ENCODE measurements at regions not wholly inside any gene's neighbourhood (a gene's known extent, or its start where the extent isn't known, plus 50 kb on each side); places are given as distances from the start of the nearest gene placed in this dataset.
"Not testable (repeated sequence)": the region's sequence is repeated elsewhere in the genome, so short reads cannot be mapped to it uniquely, and the experiment has no call there.

GRCh38 chr15:95152741-95153140, 921.4 kb downstream of the MCTP2 start:
- DNase-seq, result no peak

- DNase-seq, result not testable (repeated sequence)
Measured at GRCh38 chr15:95153201-95153600, 921.8 kb downstream of the MCTP2 start.

GRCh38 chr15:95160316-95160715, 929.0 kb downstream of the MCTP2 start:
- DNase-seq, result no peak

- no peak for DNase-seq
Measured at GRCh38 chr15:95162069-95162468, 930.7 kb downstream of the MCTP2 start.

GRCh38 chr15:95162531-95162930, 931.2 kb downstream of the MCTP2 start:
- DNase-seq, result no peak

GRCh38 chr15:95162967-95163531, 931.7 kb downstream of the MCTP2 start:
- no peak for DNase-seq

GRCh38 chr15:95168152-95168551, 936.8 kb downstream of the MCTP2 start:
- no peak for DNase-seq

GRCh38 chr15:95168951-95169431, 937.6 kb downstream of the MCTP2 start:
- no peak for DNase-seq

- DNase-seq, result no peak
Measured at GRCh38 chr15:95169541-95170459, 938.4 kb downstream of the MCTP2 start.

GRCh38 chr15:95170561-95171380, 939.4 kb downstream of the MCTP2 start:
- DNase-seq, result no peak

- DNase-seq, result no peak
Measured at GRCh38 chr15:95171564-95171963, 940.2 kb downstream of the MCTP2 start.

- no peak for DNase-seq
Measured at GRCh38 chr15:95174301-95175259, 943.2 kb downstream of the MCTP2 start.

- DNase-seq, result no peak
Measured at GRCh38 chr15:95175914-95176658, 944.7 kb downstream of the MCTP2 start.

- no peak for DNase-seq
Measured at GRCh38 chr15:95176794-95177577, 945.6 kb downstream of the MCTP2 start.

GRCh38 chr15:95180530-95180929, 949.2 kb downstream of the MCTP2 start:
- DNase-seq, result no peak

- DNase-seq, result no peak
Measured at GRCh38 chr15:95182091-95182490, 950.7 kb downstream of the MCTP2 start.

- no peak for DNase-seq
Measured at GRCh38 chr15:95192923-95193322, 961.6 kb downstream of the MCTP2 start.

- no peak for DNase-seq
Measured at GRCh38 chr15:95194746-95195145, 963.4 kb downstream of the MCTP2 start.

GRCh38 chr15:95196176-95196915, 965.0 kb downstream of the MCTP2 start:
- DNase-seq, result no peak
